ENCODE measurements at regions not wholly inside any gene's neighbourhood (a gene's known extent, or its start where the extent isn't known, plus 50 kb on each side); places are given as distances from the start of the nearest gene placed in this dataset.

DNA sequence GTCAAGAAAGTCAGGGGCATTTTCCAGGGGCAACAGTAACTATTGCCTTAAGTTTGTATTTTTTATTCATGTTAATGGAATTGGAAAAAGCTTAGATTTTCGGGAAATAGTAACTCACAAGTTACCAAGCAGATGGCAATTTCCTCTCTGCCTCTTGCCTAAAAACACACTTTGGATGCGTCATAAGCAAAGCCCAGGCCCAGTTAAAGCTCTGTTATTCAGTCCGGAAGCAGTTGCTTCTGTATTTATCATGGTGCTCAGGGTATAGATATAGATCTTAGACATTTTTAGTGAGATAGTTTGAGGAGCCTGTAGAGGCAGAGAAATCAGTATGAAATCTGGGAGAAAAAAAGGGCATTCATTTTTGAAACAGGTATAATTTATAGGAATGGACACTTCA, 260.3 kb upstream of the TNC start:
- Histone ChIP-seq H3K9ac (no peak overlapping the region), H3K79me2 (ENCODE audit: insufficient read depth) (no peaks in the 10 kb centered on the region), H3K4me3 (ENCODE audit: low read depth in 2 of 2, low read length in 1 of 2) (no peak overlapping the region), H3K9me3 (no peaks in the 10 kb centered on the region), H4K20me1 (ENCODE audit: insufficient read depth) (no peaks in the 10 kb centered on the region), H3K27me3 (ENCODE audit: insufficient read depth) (no peaks in the 10 kb centered on the region), H3F3A (replicated peaks; ENCODE audit: insufficient read depth) (no peaks in the 10 kb centered on the region), H3K4me2 (no peak overlapping the region), H2AFZ (ENCODE audit: low read depth) (no peak overlapping the region), H3K36me3 (replicated peaks in 1 of 2; ENCODE audit: control insufficient read depth in 1 of 2, insufficient read depth in 2 of 2, low read length in 1 of 2) (no peaks in the 10 kb centered on the region), H3K27ac (ENCODE audit: low read depth in 2 of 2, low read length in 1 of 2) (no peak overlapping the region), H3K9me2 (no peaks in the 10 kb centered on the region), H3K4me1 (ENCODE audit: control insufficient read depth in 1 of 2, insufficient read depth in 2 of 2, low read depth in 1 of 2, low read length in 1 of 2) (no peaks in the 10 kb centered on the region)
- POLR2A ChIA-PET, result no interaction called here
- TF ChIP-seq, protein P1, sequence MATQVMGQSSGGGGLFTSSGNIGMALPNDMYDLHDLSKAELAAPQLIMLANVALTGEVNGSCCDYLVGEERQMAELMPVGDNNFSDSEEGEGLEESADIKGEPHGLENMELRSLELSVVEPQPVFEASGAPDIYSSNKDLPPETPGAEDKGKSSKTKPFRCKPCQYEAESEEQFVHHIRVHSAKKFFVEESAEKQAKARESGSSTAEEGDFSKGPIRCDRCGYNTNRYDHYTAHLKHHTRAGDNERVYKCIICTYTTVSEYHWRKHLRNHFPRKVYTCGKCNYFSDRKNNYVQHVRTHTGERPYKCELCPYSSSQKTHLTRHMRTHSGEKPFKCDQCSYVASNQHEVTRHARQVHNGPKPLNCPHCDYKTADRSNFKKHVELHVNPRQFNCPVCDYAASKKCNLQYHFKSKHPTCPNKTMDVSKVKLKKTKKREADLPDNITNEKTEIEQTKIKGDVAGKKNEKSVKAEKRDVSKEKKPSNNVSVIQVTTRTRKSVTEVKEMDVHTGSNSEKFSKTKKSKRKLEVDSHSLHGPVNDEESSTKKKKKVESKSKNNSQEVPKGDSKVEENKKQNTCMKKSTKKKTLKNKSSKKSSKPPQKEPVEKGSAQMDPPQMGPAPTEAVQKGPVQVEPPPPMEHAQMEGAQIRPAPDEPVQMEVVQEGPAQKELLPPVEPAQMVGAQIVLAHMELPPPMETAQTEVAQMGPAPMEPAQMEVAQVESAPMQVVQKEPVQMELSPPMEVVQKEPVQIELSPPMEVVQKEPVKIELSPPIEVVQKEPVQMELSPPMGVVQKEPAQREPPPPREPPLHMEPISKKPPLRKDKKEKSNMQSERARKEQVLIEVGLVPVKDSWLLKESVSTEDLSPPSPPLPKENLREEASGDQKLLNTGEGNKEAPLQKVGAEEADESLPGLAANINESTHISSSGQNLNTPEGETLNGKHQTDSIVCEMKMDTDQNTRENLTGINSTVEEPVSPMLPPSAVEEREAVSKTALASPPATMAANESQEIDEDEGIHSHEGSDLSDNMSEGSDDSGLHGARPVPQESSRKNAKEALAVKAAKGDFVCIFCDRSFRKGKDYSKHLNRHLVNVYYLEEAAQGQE (IDR thresholded peaks at IDR 0.05; ENCODE audit: low read depth, low read length), result no peak
- TF ChIP-seq NRF1 (IDR thresholded peaks at IDR 0.05; ENCODE audit: low read depth, low read length) (no peak), TEAD4 (IDR thresholded peaks at IDR 0.05; ENCODE audit: borderline replicate concordance, insufficient read depth) (no peak), TAF1 (IDR thresholded peaks at IDR 0.05; ENCODE audit: borderline replicate concordance, low read depth, low read length) (no peak), RXRA (IDR thresholded peaks at IDR 0.05; ENCODE audit: borderline replicate concordance, low read depth) (no peak), FOXJ3 (CRISPR knock-in tag; IDR thresholded peaks at IDR 0.05) (no peak), EZH2phosphoT487 (IDR thresholded peaks at IDR 0.05; ENCODE audit: borderline replicate concordance, low read depth) (no peak), SMC3 (IDR thresholded peaks at IDR 0.05; ENCODE audit: low read depth, low read length) (no peak), SIN3A (IDR thresholded peaks at IDR 0.05; ENCODE audit: borderline replicate concordance, low read depth, low read length) (no peak), ELF1 (IDR thresholded peaks at IDR 0.05) (no peak), CHD2 (IDR thresholded peaks at IDR 0.05; ENCODE audit: low read length, partially characterized antibody) (no peak)
- TF ChIP-seq, protein P2, sequence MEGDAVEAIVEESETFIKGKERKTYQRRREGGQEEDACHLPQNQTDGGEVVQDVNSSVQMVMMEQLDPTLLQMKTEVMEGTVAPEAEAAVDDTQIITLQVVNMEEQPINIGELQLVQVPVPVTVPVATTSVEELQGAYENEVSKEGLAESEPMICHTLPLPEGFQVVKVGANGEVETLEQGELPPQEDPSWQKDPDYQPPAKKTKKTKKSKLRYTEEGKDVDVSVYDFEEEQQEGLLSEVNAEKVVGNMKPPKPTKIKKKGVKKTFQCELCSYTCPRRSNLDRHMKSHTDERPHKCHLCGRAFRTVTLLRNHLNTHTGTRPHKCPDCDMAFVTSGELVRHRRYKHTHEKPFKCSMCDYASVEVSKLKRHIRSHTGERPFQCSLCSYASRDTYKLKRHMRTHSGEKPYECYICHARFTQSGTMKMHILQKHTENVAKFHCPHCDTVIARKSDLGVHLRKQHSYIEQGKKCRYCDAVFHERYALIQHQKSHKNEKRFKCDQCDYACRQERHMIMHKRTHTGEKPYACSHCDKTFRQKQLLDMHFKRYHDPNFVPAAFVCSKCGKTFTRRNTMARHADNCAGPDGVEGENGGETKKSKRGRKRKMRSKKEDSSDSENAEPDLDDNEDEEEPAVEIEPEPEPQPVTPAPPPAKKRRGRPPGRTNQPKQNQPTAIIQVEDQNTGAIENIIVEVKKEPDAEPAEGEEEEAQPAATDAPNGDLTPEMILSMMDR (IDR thresholded peaks at IDR 0.05), result no peak
- TF ChIP-seq, protein P3, sequence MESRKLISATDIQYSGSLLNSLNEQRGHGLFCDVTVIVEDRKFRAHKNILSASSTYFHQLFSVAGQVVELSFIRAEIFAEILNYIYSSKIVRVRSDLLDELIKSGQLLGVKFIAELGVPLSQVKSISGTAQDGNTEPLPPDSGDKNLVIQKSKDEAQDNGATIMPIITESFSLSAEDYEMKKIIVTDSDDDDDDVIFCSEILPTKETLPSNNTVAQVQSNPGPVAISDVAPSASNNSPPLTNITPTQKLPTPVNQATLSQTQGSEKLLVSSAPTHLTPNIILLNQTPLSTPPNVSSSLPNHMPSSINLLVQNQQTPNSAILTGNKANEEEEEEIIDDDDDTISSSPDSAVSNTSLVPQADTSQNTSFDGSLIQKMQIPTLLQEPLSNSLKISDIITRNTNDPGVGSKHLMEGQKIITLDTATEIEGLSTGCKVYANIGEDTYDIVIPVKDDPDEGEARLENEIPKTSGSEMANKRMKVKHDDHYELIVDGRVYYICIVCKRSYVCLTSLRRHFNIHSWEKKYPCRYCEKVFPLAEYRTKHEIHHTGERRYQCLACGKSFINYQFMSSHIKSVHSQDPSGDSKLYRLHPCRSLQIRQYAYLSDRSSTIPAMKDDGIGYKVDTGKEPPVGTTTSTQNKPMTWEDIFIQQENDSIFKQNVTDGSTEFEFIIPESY (IDR thresholded peaks at IDR 0.05; ENCODE audit: borderline replicate concordance, low read depth), result no peak
- TF ChIP-seq, protein P4, sequence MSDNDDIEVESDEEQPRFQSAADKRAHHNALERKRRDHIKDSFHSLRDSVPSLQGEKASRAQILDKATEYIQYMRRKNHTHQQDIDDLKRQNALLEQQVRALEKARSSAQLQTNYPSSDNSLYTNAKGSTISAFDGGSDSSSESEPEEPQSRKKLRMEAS (IDR thresholded peaks at IDR 0.05; ENCODE audit: low read depth), result no peak
- 93% methylated on average over 3 of the region's 3 CpGs for WGBS (ENCODE audit: low lambda C conversion rate)
- DNase-seq, result no peak
- CTCF ChIA-PET, result no interaction called here

All from SK-N-SH (cell line).